ENCODE measurements at regions not wholly inside any gene's neighbourhood (a gene's known extent, or its start where the extent isn't known, plus 50 kb on each side); places are given as distances from the start of the nearest gene placed in this dataset.

GRCh38 chr20:51120868-51121267, 98.0 kb upstream of the KCNG1 start (continued):
- no peak for TF ChIP-seq CHD7 (IDR thresholded peaks at IDR 0.05; ENCODE audit: low read depth, low read length)

All from K562 (cell line).